ENCODE measurements at regions not wholly inside any gene's neighbourhood (a gene's known extent, or its start where the extent isn't known, plus 50 kb on each side); places are given as distances from the start of the nearest gene placed in this dataset.

DNA sequence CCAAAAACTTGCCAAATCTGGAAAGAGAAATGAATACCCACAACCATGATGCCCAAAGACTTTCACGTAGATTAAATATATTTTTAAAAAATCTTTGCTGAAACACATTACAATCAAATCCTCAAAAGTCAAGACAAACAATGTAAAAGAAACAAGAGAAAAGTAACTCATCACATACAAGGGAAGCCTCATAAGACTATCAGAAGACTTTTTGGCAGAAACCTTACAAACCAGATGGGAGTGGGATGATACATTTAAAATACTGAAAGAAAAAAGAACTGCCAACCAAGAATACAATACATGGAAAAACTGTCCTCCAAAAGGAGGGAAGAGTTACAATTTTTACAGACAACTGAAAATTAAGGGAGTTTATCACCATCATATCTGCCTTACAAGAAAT is 319.0 kb upstream of the INTU start:
- no peak for TF ChIP-seq EZH2 (IDR thresholded peaks at IDR 0.05; ENCODE audit: borderline replicate concordance, low read depth, low read length, severe bottlenecking)
- TF ChIP-seq, protein P1, sequence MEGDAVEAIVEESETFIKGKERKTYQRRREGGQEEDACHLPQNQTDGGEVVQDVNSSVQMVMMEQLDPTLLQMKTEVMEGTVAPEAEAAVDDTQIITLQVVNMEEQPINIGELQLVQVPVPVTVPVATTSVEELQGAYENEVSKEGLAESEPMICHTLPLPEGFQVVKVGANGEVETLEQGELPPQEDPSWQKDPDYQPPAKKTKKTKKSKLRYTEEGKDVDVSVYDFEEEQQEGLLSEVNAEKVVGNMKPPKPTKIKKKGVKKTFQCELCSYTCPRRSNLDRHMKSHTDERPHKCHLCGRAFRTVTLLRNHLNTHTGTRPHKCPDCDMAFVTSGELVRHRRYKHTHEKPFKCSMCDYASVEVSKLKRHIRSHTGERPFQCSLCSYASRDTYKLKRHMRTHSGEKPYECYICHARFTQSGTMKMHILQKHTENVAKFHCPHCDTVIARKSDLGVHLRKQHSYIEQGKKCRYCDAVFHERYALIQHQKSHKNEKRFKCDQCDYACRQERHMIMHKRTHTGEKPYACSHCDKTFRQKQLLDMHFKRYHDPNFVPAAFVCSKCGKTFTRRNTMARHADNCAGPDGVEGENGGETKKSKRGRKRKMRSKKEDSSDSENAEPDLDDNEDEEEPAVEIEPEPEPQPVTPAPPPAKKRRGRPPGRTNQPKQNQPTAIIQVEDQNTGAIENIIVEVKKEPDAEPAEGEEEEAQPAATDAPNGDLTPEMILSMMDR (IDR thresholded peaks at IDR 0.05; ENCODE audit: borderline replicate concordance, extremely low read depth, low read length, poor library complexity, severe bottlenecking), result no peak
